NCI-H2196 treated with DMSO at 0.1 percent for 48 hours (cell line): ENCODE measurements at regions not wholly inside any gene's neighbourhood (a gene's known extent, or its start where the extent isn't known, plus 50 kb on each side); places are given as distances from the start of the nearest gene placed in this dataset.
"Not testable (repeated sequence)": the region's sequence is repeated elsewhere in the genome, so short reads cannot be mapped to it uniquely, and the experiment has no call there.

Source experiments
- DNase-seq: peaks from one replicate; lab custom pipeline; 2025; ENCODE audit not compliant: unreplicated experiment; lab: John Stamatoyannopoulos, UW

GRCh38 chr12:90831712-90832111, 123.3 kb downstream of the CCER1 start:
- no peak for DNase-seq

GRCh38 chr12:90829044-90829443, 125.9 kb downstream of the CCER1 start:
- no peak for DNase-seq

- DNase-seq = no peak
Measured at GRCh38 chr12:90828621-90829020, 126.4 kb downstream of the CCER1 start.

GRCh38 chr12:90827567-90827966, 127.4 kb downstream of the CCER1 start:
- DNase-seq = no peak

- DNase-seq = no peak
Measured at GRCh38 chr12:90826036-90826435, 128.9 kb downstream of the CCER1 start.

GRCh38 chr12:90823859-90824258, 131.1 kb downstream of the CCER1 start:
- DNase-seq = no peak

GRCh38 chr12:90819709-90820108, 135.3 kb downstream of the CCER1 start:
- DNase-seq = no peak

GRCh38 chr12:90816353-90817089, 138.5 kb downstream of the CCER1 start:
- DNase-seq = no peak

GRCh38 chr12:90809940-90810339, 145.0 kb downstream of the CCER1 start:
- no peak for DNase-seq

GRCh38 chr12:90808568-90808967, 146.4 kb downstream of the CCER1 start:
- DNase-seq = no peak

- DNase-seq = no peak
Measured at GRCh38 chr12:90802727-90803126, 152.2 kb downstream of the CCER1 start.

GRCh38 chr12:90801776-90802175, 153.2 kb downstream of the CCER1 start:
- DNase-seq = no peak

- DNase-seq = no peak
Measured at GRCh38 chr12:90794212-90794611, 160.8 kb downstream of the CCER1 start.

- DNase-seq = not testable (repeated sequence)
Measured at GRCh38 chr12:90792718-90793117, 162.3 kb downstream of the CCER1 start.

GRCh38 chr12:90791445-90791844, 163.5 kb downstream of the CCER1 start:
- DNase-seq = no peak

GRCh38 chr12:90790747-90791146, 164.2 kb downstream of the CCER1 start:
- no peak for DNase-seq

GRCh38 chr12:90773491-90773890, 181.5 kb downstream of the CCER1 start:
- DNase-seq = no peak

GRCh38 chr12:90770861-90771260, 184.1 kb downstream of the CCER1 start:
- no peak for DNase-seq

- DNase-seq = no peak
Measured at GRCh38 chr12:90757957-90758356, 197.0 kb downstream of the CCER1 start.

- DNase-seq = no peak
Measured at GRCh38 chr12:90745211-90745610, 209.8 kb downstream of the CCER1 start.

- DNase-seq = no peak
Measured at GRCh38 chr12:90741611-90742010, 213.4 kb downstream of the CCER1 start.

- no peak for DNase-seq
Measured at GRCh38 chr12:90729736-90730135, 225.2 kb downstream of the CCER1 start.

GRCh38 chr12:90712671-90713070, 242.3 kb downstream of the CCER1 start:
- DNase-seq = no peak
